Left kidney (tissue), 1 donor: ENCODE measurements at regions not wholly inside any gene's neighbourhood (a gene's known extent, or its start where the extent isn't known, plus 50 kb on each side); places are given as distances from the start of the nearest gene placed in this dataset.

Experiments used
- DNase-seq: peaks from one replicate; pipeline ENCODE4 v3.0.0-alpha.2; 2013

DNA sequence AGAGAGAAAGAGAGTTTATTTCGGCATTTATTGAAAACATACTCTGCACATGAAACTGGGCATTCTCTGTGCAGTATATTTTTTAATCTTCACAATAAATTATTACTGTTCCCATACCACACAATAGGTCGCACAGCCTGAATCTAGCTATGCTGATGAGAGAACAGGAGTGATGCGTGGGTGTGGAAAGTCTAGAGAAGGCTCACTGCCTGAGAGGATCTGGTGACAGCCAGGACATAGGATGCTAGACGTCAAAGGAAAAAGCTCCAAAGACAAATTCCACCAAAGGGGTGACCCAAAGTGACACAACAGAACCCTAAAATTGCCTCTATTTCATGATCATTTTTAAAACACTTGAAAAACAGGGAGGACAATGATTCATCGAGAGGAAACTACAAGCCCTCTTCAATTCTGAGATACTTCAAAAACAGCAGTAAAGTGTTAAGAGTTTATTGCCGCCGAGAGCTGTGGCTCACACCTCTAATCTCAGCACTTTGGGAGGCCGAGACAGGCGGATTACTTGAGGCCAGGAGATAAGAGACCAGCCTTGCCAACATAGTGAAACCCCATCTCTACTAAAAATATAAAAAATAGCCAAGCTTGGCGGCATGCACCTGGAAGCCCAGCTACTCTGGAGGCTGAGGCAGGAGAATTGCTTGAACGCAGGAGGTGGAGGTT, 189.6 kb upstream of the NBEA start:
- no peak for DNase-seq

- DNase-seq = no peak
These were observed 185.9 kb upstream of the NBEA start for GRCh38 chr13:34756136-34756535.

DNA sequence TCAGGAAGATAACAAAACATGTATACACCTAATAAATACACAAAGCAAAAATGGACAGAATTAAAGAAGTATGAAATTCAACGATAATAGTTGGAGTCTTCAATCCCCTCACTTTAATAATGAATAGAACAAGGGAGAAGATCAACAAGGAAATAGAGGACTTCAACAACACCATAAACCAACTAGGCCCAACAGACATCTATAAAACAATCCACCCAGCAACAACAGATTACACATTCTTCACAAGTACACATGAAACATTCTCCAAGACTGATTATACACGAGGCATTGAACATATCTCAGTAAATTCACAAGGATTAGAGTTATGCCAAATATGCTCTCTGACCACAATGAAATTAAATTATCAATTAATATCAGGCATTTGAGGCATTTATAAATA, 185.5 kb upstream of the NBEA start:
- DNase-seq = no peak

- DNase-seq = no peak
These were observed 184.6 kb upstream of the NBEA start for GRCh38 chr13:34757441-34757840.

- DNase-seq = no peak
These were observed 183.4 kb upstream of the NBEA start for GRCh38 chr13:34758628-34759027.

GRCh38 chr13:34762312-34762711, 179.8 kb upstream of the NBEA start:
- no peak for DNase-seq

DNA sequence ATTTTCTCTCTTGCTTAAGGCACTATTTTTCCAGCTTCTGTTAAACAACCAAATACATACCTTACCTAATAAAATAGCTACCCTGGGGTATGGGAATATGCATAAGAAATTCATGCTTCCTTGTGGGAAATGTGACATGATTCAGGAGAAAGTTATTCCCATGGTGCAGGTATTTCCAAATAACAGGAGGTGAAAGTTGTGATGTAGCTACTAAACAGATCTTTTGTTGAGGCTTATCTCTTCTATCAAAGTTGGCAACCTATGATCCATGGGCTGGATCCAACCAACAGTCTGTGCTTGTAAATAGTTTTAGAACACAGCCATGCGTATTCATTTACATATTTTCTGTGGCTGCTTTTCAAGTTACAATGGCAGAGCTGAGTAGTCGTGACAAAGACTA, 177.8 kb upstream of the NBEA start:
- DNase-seq = no peak

DNA sequence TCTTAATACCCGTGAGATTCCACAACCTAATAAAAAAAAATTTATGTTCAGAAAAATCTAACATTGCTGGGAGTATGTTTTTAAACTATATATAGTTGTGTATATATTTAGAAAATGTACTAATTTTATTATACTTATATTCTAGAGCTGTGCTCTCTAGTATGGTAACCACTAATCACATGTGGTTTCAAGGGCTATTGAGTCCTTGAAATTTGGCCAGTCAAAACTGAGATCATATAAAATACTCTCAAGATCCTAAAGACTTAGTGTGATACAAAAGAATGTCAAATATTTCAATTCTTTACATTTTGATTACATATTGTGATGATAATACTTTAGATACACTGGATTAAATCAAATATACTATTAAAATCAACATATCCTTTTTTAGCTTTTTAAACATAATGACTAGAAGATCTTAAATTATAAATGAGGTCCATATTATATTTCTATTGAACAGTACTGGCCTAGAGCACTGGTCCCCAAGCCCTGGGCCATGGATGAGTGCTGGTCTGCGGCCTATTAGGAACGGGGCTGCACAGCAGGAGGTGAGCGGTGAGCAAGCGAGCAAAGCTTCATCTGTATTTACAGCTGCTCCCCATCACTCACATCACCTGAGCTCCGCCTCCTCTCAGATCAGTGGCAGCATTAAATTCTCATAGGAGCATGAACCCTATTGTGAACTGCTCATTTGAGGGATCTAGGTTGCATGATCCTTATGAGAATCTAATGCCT, 176.5 kb upstream of the NBEA start:
- no peak for DNase-seq

DNA sequence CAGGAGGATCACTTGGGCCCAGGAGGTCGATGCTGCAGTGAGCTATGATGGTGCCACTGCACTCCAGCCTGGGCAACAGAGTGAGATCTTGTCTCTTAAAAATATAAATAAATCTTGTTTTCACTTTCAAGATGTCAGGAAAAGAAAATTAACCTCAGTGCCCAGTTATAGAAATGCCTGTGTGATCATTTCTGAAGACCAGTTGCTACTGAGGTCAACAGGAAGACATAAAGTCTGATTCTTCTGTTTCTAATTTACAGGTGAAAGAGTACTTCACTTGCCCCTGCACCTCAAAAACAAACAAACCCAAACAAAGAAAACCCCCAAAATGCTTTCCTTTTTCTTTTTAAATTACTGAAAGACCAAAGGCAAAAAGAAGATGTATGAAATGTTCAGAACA, 174.3 kb upstream of the NBEA start:
- no peak for DNase-seq

DNA sequence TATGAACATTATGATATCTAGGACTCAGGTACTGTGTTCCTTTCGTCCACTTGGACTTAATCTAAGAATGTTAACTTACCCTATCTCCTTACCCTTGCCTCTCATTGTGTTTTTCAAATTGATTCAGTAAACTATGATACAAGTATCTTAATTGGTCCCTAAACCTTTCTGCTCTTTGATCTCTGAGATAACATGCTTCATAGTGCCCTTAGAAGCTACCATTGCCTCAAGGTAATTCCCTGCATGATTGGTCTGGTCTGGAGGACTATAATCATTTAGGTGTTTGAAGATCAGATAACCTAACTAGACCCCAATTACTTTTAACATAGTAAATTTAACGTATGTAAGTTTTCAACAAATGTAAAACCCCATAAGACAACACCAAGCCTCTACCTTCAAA, 169.9 kb upstream of the NBEA start:
- no peak for DNase-seq

DNA sequence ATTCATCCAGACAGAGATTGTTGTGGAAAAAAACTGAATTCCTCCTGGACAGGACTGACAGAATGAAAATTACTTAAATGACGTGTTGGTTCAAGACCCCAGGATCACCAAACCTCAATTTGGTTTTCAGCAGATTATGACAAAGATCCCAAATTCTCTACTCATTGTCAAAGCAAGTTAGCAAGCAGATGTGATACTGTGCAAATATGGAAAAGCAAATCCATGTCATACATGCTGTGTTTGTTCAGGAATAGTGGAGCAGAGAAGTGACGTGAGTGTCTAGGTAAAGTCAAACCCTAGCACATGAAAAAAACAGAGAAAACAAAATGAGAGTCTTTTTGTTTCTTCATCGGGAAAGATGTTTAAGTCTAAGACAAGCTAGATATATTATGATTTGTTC, 169.2 kb upstream of the NBEA start:
- DNase-seq = no peak

- DNase-seq = no peak
These were observed 165.6 kb upstream of the NBEA start for GRCh38 chr13:34776390-34776981.

DNA sequence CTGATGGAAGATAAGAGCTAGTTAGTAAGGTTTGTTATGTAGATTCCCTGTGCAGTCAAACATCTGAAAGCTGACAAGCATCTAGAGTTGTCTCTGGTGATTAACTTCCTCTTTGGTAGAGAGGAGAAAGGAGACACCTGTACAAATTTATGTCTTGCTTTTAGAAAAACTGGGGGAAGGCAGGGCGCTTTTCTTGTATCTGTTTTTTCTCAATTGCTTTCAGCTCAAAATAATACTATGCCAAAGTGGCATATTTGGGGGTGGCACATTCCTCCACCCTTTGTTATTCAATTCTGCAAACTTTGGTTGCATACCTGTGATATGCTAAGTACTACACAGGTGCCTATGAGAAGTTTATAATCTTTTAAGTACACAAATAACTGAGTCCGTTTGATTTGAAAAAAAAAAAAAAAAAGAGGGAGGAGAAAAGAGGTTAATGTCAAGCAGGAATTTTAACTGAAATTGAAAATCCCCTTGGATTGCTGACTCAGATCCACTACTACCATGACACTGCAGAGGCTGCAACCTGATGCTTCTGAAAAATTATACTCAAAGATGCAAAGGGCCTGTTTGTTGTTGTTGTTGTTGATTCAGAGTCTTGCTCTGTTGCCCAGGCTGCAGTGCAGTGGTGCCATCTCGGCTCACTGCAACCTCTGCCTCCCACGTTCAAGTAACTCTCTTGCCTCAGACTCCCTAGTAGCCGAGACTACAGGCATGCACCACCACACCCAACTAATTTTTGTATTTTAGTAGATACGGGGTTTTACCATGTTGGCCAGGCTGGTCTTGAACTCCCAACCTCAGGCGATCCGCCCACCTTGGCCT, 164.8 kb upstream of the NBEA start:
- DNase-seq = no peak

DNA sequence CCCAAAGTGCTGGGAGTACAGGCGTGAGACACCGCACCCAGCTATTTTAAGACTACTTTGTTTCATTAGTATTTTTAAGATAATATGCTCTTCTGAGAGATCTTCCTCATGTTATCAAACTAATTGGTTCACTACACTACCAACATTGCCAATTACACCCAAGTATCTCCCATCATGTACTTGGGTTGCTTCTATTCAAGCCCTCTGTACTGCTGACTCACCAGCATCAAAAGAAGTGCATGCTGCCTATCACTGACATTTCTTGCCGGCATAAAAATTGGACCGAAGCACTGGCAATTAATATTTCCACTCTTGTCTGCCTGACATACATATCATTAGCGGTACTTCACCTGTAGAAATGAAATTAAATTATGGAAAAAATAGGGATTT, 164.2 kb upstream of the NBEA start:
- no peak for DNase-seq

- no peak for DNase-seq
These were observed 162.9 kb upstream of the NBEA start for GRCh38 chr13:34779171-34779570.

DNA sequence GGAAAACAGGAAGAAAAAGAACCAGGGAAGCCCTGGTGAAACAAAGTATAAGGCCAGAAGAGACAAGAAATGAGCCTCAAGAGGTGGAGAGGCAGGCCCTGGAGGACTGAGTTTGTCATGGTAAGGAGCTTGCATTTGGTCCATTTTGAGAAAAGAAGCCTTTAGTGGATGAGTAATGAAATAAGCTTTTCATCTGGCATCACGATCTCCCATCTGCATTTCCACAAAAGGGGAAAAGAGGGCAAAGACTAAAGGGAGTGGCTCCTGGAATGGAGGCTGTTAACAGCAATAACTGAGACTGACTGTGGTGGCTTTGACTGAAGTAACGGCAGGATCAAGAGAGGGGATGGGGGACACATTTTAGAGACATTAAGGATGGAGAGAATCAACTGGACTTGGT, 148.8 kb upstream of the NBEA start:
- no peak for DNase-seq

GRCh38 chr13:34803756-34804155, 138.3 kb upstream of the NBEA start:
- DNase-seq = no peak

DNA sequence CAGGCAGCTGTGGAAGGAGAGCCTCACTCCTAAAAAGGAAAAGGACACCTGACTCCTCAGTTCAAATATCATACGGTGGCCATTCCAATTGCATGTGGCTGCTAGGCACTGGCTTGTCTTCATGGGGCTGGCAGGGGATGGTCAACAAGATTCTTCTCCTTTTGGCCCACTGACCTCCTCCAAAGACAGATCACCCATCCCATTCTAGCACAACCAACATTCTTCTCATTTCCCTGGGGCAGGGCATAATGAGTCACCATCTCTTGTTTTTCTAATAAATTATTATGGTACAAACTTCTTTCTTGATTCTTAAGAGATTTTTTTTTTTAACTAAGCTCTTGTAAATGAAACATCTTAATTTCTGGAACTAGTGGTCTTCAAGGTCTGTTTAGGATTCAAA, 136.7 kb upstream of the NBEA start:
- no peak for DNase-seq

DNA sequence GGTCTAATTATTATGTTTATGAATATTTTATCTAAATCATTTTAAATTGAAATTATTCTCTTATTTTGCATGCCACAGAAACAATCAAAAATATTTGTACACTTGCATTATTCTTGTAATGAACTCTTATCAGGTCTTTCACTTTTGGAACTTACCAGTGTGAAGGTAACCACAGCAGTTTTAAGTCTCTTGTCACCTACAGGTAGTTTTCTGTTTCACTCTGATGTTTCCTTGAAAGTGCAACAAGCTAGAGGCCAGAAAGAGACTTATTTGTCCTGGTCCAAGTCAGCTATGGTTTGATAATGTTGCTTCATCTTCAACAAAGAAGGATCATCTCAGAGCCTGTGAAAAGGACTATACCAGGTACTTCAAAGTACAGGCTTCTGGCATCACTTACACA, 133.4 kb upstream of the NBEA start:
- DNase-seq = no peak

- no peak for DNase-seq
These were observed 131.1 kb upstream of the NBEA start for GRCh38 chr13:34810996-34811395.

GRCh38 chr13:34815526-34815925, 126.5 kb upstream of the NBEA start:
- no peak for DNase-seq

DNA sequence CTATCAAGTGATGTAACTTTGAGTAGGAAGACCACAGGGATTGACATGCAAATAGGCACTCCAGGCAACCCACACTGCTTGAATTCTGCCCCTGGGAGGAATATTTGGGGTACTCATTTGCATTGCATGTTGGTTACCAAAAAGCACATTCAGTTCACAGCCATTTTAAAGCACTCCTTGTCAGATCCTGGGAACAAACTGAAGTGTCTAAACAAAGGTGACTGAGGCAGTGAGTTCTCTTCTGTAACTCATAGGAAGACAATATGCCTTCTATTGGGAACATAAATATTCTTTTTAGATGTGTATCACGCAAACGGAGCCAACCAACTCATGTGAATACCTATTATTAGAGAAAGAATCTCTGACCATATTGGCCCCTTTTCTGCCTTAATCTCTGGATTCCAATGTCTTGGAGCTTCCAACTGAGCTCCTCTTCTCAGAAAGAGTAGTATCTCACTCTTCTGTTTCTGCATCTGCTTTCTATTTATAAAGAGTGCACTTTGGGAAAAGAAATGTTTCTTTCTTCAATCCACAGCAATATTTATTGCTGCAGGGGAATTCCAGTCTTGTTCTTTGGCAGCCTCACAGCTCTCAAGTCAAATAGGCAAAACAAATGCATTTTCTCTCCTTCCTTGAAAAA, 125.7 kb upstream of the NBEA start:
- peak; percentile 17 for DNase-seq
